ENCODE measurements at regions not wholly inside any gene's neighbourhood (a gene's known extent, or its start where the extent isn't known, plus 50 kb on each side); places are given as distances from the start of the nearest gene placed in this dataset.

DNA sequence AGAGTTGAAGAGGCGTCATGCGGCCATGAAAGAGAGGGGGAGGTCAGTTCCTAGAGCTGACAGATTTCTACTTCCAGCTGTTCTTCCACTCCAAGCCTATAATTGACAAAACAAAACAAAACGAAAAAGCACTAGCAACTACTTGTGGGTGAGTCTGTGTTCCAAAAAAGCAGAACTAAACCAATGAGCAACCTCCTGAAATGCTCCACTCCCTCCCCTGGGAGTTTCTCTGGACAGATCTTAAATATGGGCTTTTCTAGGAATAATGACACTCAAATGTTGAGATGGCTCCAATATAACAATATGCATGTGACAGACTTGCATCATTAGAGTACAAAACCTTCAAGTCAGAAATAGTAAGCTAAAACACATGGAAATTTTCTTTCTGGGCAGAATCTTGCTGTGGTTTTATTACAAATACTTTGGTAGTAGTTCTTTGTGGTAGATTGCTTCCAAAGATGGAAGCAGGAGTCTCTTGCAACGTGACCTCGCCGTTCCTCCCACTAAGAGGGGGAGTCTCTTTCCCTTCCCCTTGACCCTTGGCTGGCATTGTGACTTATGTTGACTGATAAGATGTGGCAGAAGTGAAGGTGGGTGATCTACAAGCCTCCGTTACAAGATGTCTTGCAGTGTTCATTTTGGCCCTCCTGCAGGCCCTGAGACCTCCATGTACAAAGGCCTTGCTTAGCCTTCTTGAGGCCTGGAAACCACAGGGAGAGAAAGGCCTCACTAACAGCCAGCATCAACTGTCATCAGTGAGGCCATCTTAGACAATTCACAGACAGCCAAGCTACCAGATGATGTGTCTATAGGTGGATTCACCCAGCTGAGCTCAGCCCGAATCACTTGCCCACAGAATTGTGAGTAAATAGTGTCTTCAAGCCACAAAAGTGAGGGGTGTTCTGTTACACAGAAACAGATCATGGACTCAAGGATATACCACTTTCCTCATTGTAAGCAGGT is 173.1 kb upstream of the RFC3 start:
- TF ChIP-seq POLR2A (IDR thresholded peaks at IDR 0.05; ENCODE audit: low read depth) (no peak), POLR2AphosphoS5 (IDR thresholded peaks at IDR 0.05) (peak in 1 of 2 donors; percentile 39)
- TF ChIP-seq, protein P1, sequence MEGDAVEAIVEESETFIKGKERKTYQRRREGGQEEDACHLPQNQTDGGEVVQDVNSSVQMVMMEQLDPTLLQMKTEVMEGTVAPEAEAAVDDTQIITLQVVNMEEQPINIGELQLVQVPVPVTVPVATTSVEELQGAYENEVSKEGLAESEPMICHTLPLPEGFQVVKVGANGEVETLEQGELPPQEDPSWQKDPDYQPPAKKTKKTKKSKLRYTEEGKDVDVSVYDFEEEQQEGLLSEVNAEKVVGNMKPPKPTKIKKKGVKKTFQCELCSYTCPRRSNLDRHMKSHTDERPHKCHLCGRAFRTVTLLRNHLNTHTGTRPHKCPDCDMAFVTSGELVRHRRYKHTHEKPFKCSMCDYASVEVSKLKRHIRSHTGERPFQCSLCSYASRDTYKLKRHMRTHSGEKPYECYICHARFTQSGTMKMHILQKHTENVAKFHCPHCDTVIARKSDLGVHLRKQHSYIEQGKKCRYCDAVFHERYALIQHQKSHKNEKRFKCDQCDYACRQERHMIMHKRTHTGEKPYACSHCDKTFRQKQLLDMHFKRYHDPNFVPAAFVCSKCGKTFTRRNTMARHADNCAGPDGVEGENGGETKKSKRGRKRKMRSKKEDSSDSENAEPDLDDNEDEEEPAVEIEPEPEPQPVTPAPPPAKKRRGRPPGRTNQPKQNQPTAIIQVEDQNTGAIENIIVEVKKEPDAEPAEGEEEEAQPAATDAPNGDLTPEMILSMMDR (IDR thresholded peaks at IDR 0.05): no peak

All from esophagus muscularis mucosa (tissue), 3 donors.